Neural cell (in vitro differentiated cells): ENCODE measurements at regions not wholly inside any gene's neighbourhood (a gene's known extent, or its start where the extent isn't known, plus 50 kb on each side); places are given as distances from the start of the nearest gene placed in this dataset.

Experiments
- H2AFZ ChIP-seq: fragments of 200-600, 300-800 bp; sonication (generic), shearing (Covaris generic); 2 replicates; pipeline ENCODE4 v1.6.0; 2014; ENCODE audit warnings: low read depth, mild to moderate bottlenecking, antibody characterized with exemption, low read length, moderate library complexity
- H3F3A ChIP-seq: fragments of 200-600 bp; shearing (Covaris generic); 2 replicates; pipeline ENCODE4 v1.6.1; 2016; ENCODE audit warnings: mild to moderate bottlenecking, moderate library complexity, mixed read lengths, antibody characterized with exemption, low read length; ENCODE audit not compliant: insufficient read depth, poor library complexity, severe bottlenecking
- H3K27ac ChIP-seq: fragments of 200-600, 300-800 bp; sonication (generic), shearing (Covaris generic); 2 replicates; pipeline ENCODE4 v1.5.1; 2014; ENCODE audit warnings: mild to moderate bottlenecking, low read length, moderate library complexity
- H3K27me3 ChIP-seq: fragments of 300-800, 200-600 bp; sonication (generic), shearing (Covaris generic); 2 replicates; pipeline ENCODE4 v1.6.0; 2014; ENCODE audit warnings: mild to moderate bottlenecking, low read depth, low read length, moderate library complexity; ENCODE audit not compliant: insufficient read depth
- H3K36me3 ChIP-seq: fragments of 300-800, 200-600 bp; sonication (generic), shearing (Covaris generic); 2 replicates; pipeline ENCODE4 v1.5.1; 2014; ENCODE audit warnings: mild to moderate bottlenecking, antibody characterized with exemption, low read length, moderate library complexity; ENCODE audit not compliant: insufficient read depth
- H3K4me2 ChIP-seq: fragments of 300-800, 200-600 bp; sonication (generic), shearing (Covaris generic); 2 replicates; pipeline ENCODE4 v1.6.0; 2014; ENCODE audit warnings: mild to moderate bottlenecking, low read length
- H3K4me3 ChIP-seq: fragments of 300-800, 200-600 bp; sonication (generic), shearing (Covaris generic); 2 replicates; pipeline ENCODE4 v1.5.1; 2014; ENCODE audit warnings: mild to moderate bottlenecking, low read length, moderate library complexity
- H3K79me2 ChIP-seq: fragments of 200-600 bp; shearing (Covaris generic); replicated peaks from 2 replicates; pipeline ENCODE4 v1.6.0; 2014; ENCODE audit warnings: mild to moderate bottlenecking, low read length, moderate library complexity; ENCODE audit not compliant: insufficient read depth
- H3K9ac ChIP-seq: fragments of 300-800, 200-600 bp; sonication (generic), shearing (Covaris generic); 2 replicates; pipeline ENCODE4 v1.6.1; 2016; ENCODE audit warnings: mild to moderate bottlenecking, low read length, mixed read lengths
- H3K9me2 ChIP-seq: fragments of 200-600 bp; shearing (Covaris generic); 2 replicates; pipeline ENCODE4 v1.6.1; 2016; ENCODE audit warnings: mild to moderate bottlenecking, low read length, mixed read lengths; ENCODE audit not compliant: insufficient read depth
- H3K9me3 ChIP-seq: fragments of 200-600, 300-800 bp; sonication (generic), shearing (Covaris generic); 2 replicates; pipeline ENCODE4 v1.6.1; 2016; ENCODE audit warnings: mild to moderate bottlenecking, mixed run types, low read length, moderate library complexity, mixed read lengths
- H4K20me1 ChIP-seq: fragments of 200-600 bp; shearing (Covaris generic); 2 replicates; pipeline ENCODE4 v1.6.1; 2016; ENCODE audit warnings: mild to moderate bottlenecking, mixed run types; ENCODE audit not compliant: insufficient read depth
- EP300 ChIP-seq: fragments of 450-650 bp; conservative IDR thresholded peaks from 2 replicates; pipeline ENCODE4 v1.6.1; 2014; ENCODE audit warnings: antibody characterized with exemption, mild to moderate bottlenecking, moderate library complexity; ENCODE audit not compliant: poor library complexity, severe bottlenecking
- EZH2 ChIP-seq: fragments of 200-600, 300-800 bp; shearing (Covaris generic), sonication (generic); IDR thresholded peaks from 2 replicates; pipeline ENCODE4 v1.6.1; 2014; ENCODE audit warnings: antibody characterized with exemption, low read length, borderline replicate concordance, mild to moderate bottlenecking; ENCODE audit not compliant: insufficient read depth, poor library complexity, severe bottlenecking
- MXI1 ChIP-seq: fragments of 450-650 bp; conservative IDR thresholded peaks from 2 replicates; pipeline ENCODE4 v1.6.1; 2014; ENCODE audit warnings: antibody characterized with exemption, mild to moderate bottlenecking; ENCODE audit not compliant: poor library complexity, severe bottlenecking
- POLR2AphosphoS5 ChIP-seq: IDR thresholded peaks from 2 replicates; pipeline ENCODE4 v1.6.1; 2012
- RAD21 ChIP-seq: fragments of 450-650 bp; conservative IDR thresholded peaks from 2 replicates; pipeline ENCODE4 v1.6.1; 2014; ENCODE audit warnings: antibody characterized with exemption, mild to moderate bottlenecking, moderate library complexity
- SMC3 ChIP-seq: fragments of 450-650 bp; conservative IDR thresholded peaks from 2 replicates; pipeline ENCODE4 v1.6.1; 2014; ENCODE audit warnings: antibody characterized with exemption, mild to moderate bottlenecking, moderate library complexity; ENCODE audit not compliant: poor library complexity
- TAF1 ChIP-seq: IDR thresholded peaks from 2 replicates; pipeline ENCODE4 v1.6.1; 2012; ENCODE audit warnings: low read depth
- TF ChIP-seq, protein P1 (sequence below): IDR thresholded peaks from 2 replicates; pipeline ENCODE4 v1.6.1; 2012; ENCODE audit warnings: borderline replicate concordance
- TF ChIP-seq, protein P2 (sequence below): fragments of 450-650 bp; IDR thresholded peaks from 2 replicates; pipeline ENCODE4 v1.5.1; 2014; ENCODE audit warnings: antibody characterized with exemption, mild to moderate bottlenecking, moderate library complexity; ENCODE audit not compliant: poor library complexity, severe bottlenecking

DNA sequence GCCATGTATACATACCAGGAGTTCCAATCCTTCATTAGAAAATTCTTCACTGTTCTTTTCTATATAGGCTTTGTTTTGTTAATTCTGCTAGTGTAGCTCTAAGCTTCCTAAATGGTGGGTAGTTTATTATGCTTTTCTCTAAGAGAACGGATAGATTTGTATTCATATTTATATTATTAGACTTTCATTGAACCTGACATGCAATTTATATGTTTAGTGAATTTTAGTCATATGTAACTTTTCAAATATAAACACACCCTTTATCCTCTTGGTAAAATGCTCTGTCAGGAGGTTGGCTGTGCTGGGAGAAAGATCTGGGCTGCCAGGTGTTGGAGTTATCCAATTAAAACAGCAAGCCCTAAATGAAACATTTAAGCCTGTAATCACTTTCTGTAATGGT is 369.7 kb upstream of the RGS18 start:
- no peak for TF ChIP-seq EP300
- no peak for TF ChIP-seq TAF1
- TF ChIP-seq, protein P1, sequence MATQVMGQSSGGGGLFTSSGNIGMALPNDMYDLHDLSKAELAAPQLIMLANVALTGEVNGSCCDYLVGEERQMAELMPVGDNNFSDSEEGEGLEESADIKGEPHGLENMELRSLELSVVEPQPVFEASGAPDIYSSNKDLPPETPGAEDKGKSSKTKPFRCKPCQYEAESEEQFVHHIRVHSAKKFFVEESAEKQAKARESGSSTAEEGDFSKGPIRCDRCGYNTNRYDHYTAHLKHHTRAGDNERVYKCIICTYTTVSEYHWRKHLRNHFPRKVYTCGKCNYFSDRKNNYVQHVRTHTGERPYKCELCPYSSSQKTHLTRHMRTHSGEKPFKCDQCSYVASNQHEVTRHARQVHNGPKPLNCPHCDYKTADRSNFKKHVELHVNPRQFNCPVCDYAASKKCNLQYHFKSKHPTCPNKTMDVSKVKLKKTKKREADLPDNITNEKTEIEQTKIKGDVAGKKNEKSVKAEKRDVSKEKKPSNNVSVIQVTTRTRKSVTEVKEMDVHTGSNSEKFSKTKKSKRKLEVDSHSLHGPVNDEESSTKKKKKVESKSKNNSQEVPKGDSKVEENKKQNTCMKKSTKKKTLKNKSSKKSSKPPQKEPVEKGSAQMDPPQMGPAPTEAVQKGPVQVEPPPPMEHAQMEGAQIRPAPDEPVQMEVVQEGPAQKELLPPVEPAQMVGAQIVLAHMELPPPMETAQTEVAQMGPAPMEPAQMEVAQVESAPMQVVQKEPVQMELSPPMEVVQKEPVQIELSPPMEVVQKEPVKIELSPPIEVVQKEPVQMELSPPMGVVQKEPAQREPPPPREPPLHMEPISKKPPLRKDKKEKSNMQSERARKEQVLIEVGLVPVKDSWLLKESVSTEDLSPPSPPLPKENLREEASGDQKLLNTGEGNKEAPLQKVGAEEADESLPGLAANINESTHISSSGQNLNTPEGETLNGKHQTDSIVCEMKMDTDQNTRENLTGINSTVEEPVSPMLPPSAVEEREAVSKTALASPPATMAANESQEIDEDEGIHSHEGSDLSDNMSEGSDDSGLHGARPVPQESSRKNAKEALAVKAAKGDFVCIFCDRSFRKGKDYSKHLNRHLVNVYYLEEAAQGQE: no peak
- no peak for TF ChIP-seq SMC3
- TF ChIP-seq POLR2AphosphoS5: no peak
- no peak for TF ChIP-seq MXI1
- H2AFZ ChIP-seq: no peak overlapping the region
- H3F3A ChIP-seq: no peaks in the 10 kb centered on the region

GRCh38 chr1:191798178-191798577 is 360.1 kb upstream of the RGS18 start:
- TF ChIP-seq POLR2AphosphoS5 (no peak), SMC3 (no peak), RAD21 (no peak), TAF1 (no peak), EP300 (no peak), EZH2 (no peak), MXI1 (no peak)
- TF ChIP-seq, protein P2, sequence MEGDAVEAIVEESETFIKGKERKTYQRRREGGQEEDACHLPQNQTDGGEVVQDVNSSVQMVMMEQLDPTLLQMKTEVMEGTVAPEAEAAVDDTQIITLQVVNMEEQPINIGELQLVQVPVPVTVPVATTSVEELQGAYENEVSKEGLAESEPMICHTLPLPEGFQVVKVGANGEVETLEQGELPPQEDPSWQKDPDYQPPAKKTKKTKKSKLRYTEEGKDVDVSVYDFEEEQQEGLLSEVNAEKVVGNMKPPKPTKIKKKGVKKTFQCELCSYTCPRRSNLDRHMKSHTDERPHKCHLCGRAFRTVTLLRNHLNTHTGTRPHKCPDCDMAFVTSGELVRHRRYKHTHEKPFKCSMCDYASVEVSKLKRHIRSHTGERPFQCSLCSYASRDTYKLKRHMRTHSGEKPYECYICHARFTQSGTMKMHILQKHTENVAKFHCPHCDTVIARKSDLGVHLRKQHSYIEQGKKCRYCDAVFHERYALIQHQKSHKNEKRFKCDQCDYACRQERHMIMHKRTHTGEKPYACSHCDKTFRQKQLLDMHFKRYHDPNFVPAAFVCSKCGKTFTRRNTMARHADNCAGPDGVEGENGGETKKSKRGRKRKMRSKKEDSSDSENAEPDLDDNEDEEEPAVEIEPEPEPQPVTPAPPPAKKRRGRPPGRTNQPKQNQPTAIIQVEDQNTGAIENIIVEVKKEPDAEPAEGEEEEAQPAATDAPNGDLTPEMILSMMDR: no peak
- TF ChIP-seq, protein P1: no peak
- H3K9me2 ChIP-seq: no peaks in the 10 kb centered on the region

More for the DNA sequence above, 369.7 kb upstream of the RGS18 start:
- H3K27me3 ChIP-seq: no peaks in the 10 kb centered on the region
- H3K9me3 ChIP-seq: no peaks in the 10 kb centered on the region
- no peak overlapping the region for H3K4me3 ChIP-seq
- H4K20me1 ChIP-seq: no peaks in the 10 kb centered on the region
- H3K36me3 ChIP-seq: no peaks in the 10 kb centered on the region
- no peaks in the 10 kb centered on the region for H3K9me2 ChIP-seq
- H3K79me2 ChIP-seq: no peaks in the 10 kb centered on the region
- H3K9ac ChIP-seq: no peak overlapping the region
- no peak overlapping the region for H3K4me2 ChIP-seq
- no peak overlapping the region for H3K27ac ChIP-seq

More at GRCh38 chr1:191798178-191798577, 360.1 kb upstream of the RGS18 start:
- H3K79me2 ChIP-seq: no peaks in the 10 kb centered on the region
- H3K36me3 ChIP-seq: no peaks in the 10 kb centered on the region
- H2AFZ ChIP-seq: no peak overlapping the region
- no peaks in the 10 kb centered on the region for H3F3A ChIP-seq
- H3K9me3 ChIP-seq: no peaks in the 10 kb centered on the region
- H3K27ac ChIP-seq: no peak overlapping the region
- H3K27me3 ChIP-seq: no peaks in the 10 kb centered on the region
- H3K4me2 ChIP-seq: no peak overlapping the region
- no peak overlapping the region for H3K4me3 ChIP-seq
- H4K20me1 ChIP-seq: no peaks in the 10 kb centered on the region
- no peak overlapping the region for H3K9ac ChIP-seq
